ENCODE measurements at regions not wholly inside any gene's neighbourhood (a gene's known extent, or its start where the extent isn't known, plus 50 kb on each side); places are given as distances from the start of the nearest gene placed in this dataset.

- TF ChIP-seq CHD7 (IDR thresholded peaks at IDR 0.05; ENCODE audit: insufficient replicate concordance, low read length) (no peak), SP4 (IDR thresholded peaks at IDR 0.05; ENCODE audit: low read length) (no peak), CREB1 (IDR thresholded peaks at IDR 0.05) (no peak), JUN (IDR thresholded peaks at IDR 0.05; ENCODE audit: low read depth, low read length) (no peak), RNF2 (IDR thresholded peaks at IDR 0.05; ENCODE audit: borderline replicate concordance, low read depth, low read length, missing control alignments, poor library complexity, severe bottlenecking) (no peak), SRF (IDR thresholded peaks at IDR 0.05; ENCODE audit: low read depth, low read length) (no peak), NRF1 (IDR thresholded peaks at IDR 0.05; ENCODE audit: low read depth, low read length) (no peak), SP1 (IDR thresholded peaks at IDR 0.05; ENCODE audit: low read depth, low read length) (no peak), MAX (IDR thresholded peaks at IDR 0.05) (no peak), GTF2F1 (IDR thresholded peaks at IDR 0.05; ENCODE audit: borderline replicate concordance, low read depth, low read length) (no peak), EP300 (IDR thresholded peaks at IDR 0.05; ENCODE audit: borderline replicate concordance in 1 of 2, low read depth in 2 of 2, low read length in 2 of 2) (no peak), ASH2L (IDR thresholded peaks at IDR 0.05; ENCODE audit: low read length) (no peak), KDM5A (IDR thresholded peaks at IDR 0.05; ENCODE audit: low read length) (no peak)
These were observed 1384.6 kb downstream of the MRPL39 start (continued) for GRCh38 chr21:24222676-24223075.
